HUES48 (cell line): ENCODE measurements at regions not wholly inside any gene's neighbourhood (a gene's known extent, or its start where the extent isn't known, plus 50 kb on each side); places are given as distances from the start of the nearest gene placed in this dataset.

Experiments used
- H3K27ac ChIP-seq: one replicate; pipeline ENCODE4 v1.7.0; 2013; ENCODE audit warnings: low read depth, low read length, inconsistent platforms
- H3K27me3 ChIP-seq: 2 replicates; pipeline ENCODE4 v1.6.1; 2013; ENCODE audit warnings: mild to moderate bottlenecking, low read length; ENCODE audit not compliant: control insufficient read depth, insufficient read depth
- H3K36me3 ChIP-seq: 2 replicates; pipeline ENCODE4 v1.6.1; 2013; ENCODE audit warnings: low read length; ENCODE audit not compliant: control insufficient read depth, insufficient read depth
- H3K4me1 ChIP-seq: 2 replicates; pipeline ENCODE4 v1.6.1; 2013; ENCODE audit warnings: mild to moderate bottlenecking, low read length; ENCODE audit not compliant: control insufficient read depth, insufficient read depth
- H3K4me3 ChIP-seq: 2 replicates; pipeline ENCODE4 v1.5.1; 2013; ENCODE audit warnings: mild to moderate bottlenecking, low read depth, low read length
- H3K9ac ChIP-seq: 2 replicates; pipeline ENCODE4 v1.6.1; 2013; ENCODE audit warnings: mild to moderate bottlenecking, low read depth, low read length, moderate library complexity
- H3K9me3 ChIP-seq: 2 replicates; pipeline ENCODE4 v1.6.1; 2013; ENCODE audit warnings: low read length; ENCODE audit not compliant: control insufficient read depth, insufficient read depth

DNA sequence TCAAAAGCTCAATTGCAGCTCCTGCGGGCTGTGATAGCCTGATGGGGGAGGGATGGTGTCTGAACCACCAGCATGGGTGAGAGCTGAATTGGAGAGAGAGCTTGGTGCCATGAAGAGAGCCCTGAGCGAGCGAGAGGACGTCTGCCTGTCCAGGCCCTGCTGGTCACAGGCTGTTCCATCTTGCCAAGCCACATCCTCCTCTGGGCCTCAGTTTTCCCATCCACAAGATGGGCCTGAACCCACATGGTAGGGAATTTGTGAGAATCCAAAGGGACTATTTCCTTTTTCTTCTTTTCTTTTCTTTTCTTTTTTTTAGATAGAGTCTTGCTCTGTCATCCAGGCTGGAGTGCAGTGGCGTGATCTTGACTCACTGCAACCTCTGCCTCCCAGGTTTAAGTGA, 276.4 kb downstream of the VRK1 start:
- no peak overlapping the region for H3K4me3 ChIP-seq

DNA sequence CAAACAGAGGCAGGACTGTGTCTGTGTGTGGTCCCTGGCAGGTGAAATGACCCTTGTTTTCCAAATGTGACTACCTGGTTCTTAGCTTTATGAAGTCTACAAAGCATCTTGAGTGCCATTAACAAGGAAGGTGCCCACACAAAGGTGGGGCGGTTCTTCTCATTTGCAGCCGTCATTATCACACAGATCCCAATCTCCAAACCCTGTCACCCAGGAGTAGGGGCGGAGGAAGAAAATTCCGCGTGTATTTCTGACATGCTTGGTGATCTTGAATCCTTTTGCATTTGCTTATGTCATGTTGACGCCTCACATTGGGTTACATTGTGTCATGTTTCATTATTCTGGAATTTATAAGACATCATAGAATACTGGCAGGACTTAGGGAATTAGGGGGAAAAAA, 277.3 kb downstream of the VRK1 start:
- no peaks in the 10 kb centered on the region for H3K27me3 ChIP-seq
- no peak overlapping the region for H3K9ac ChIP-seq
- no peak overlapping the region for H3K27ac ChIP-seq
- no peak overlapping the region for H3K4me3 ChIP-seq
- no peaks in the 10 kb centered on the region for H3K36me3 ChIP-seq
- H3K9me3 ChIP-seq = no peaks in the 10 kb centered on the region
- H3K4me1 ChIP-seq = 0 out of 2 replicates have a peak, but pooled peaks cover 3% of the 10 kb centered on the region

More for the DNA sequence above, 276.4 kb downstream of the VRK1 start:
- Histone ChIP-seq H3K27me3 (no peaks in the 10 kb centered on the region), H3K9ac (no peak overlapping the region), H3K4me1 (0 out of 2 replicates have a peak, but pooled peaks cover 3% of the 10 kb centered on the region), H3K9me3 (no peaks in the 10 kb centered on the region), H3K36me3 (no peaks in the 10 kb centered on the region), H3K27ac (no peak overlapping the region)

DNA sequence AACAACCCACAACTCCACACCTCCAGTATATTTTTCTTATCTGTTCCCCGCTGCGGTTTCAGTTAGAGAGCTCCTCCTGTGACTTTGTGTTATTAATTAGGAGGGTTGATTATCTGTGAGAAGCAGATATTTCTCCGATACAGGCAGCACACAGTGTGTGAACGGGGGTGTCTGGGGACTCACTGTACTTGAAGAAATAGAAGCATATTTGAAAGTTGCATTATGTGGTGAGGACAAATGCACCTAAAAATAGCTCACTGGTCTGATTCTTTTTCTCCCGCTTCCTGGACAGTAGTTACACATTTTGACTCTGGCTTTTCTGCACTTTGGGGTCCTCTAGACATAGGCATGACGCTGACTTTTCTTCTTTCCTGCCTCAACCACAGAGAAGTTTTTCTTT, 277.7 kb downstream of the VRK1 start:
- no peaks in the 10 kb centered on the region for H3K9me3 ChIP-seq
- no peak overlapping the region for H3K27ac ChIP-seq
- no peak overlapping the region for H3K4me3 ChIP-seq
- H3K36me3 ChIP-seq = no peaks in the 10 kb centered on the region
- H3K27me3 ChIP-seq = no peaks in the 10 kb centered on the region
- no peak overlapping the region for H3K9ac ChIP-seq
- H3K4me1 ChIP-seq = 0 out of 2 replicates have a peak, but pooled peaks cover 3% of the 10 kb centered on the region

DNA sequence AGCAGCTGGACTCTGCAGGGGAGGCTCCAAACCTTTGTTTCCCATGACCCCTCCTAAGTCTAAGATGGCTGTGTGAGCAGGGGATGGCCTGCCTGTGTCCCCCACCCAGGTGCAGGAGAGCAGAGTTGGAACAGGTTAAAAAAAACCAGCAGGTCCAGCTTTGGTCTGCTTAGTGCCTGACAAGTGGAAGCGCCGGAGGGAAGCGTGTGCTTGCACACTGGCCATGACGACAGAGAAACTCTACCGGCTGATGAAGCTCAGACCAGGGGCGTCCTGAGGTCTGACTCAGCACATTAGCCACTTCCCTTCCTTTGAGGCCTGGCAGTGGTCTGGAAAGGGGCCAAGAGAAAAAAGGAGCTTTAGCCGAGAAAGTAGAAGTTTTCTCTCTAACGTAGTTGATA, 280.1 kb downstream of the VRK1 start:
- H3K27me3 ChIP-seq = no peaks in the 10 kb centered on the region
- no peak overlapping the region for H3K4me3 ChIP-seq
- H3K4me1 ChIP-seq = 0 out of 2 replicates have a peak, but pooled peaks cover 3% of the 10 kb centered on the region
- H3K9ac ChIP-seq = no peak overlapping the region
- no peak overlapping the region for H3K27ac ChIP-seq
- H3K9me3 ChIP-seq = no peaks in the 10 kb centered on the region
- no peaks in the 10 kb centered on the region for H3K36me3 ChIP-seq

DNA sequence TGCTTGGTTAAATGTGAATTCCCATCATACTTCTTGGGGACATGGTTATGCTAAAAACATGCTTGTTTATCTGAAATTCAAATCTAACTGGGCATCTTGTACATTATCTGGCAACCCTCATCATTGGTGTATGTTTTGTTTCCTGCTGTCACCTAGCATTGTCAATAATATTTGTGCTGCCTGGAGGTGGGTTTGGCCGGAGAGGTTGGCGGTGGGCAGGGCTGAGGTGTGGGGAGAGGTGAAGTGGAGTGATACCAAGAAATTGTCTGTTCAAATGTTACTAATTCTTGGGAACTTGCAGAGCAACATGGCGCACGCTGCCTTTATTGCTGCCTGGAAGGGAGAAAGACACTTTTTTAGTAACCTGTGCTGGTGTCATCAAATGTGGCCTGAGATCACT, 280.5 kb downstream of the VRK1 start:
- H3K27ac ChIP-seq = no peak overlapping the region
- H3K4me1 ChIP-seq = 0 out of 2 replicates have a peak, but pooled peaks cover 3% of the 10 kb centered on the region
- no peak overlapping the region for H3K9ac ChIP-seq
- no peaks in the 10 kb centered on the region for H3K27me3 ChIP-seq
- H3K36me3 ChIP-seq = no peaks in the 10 kb centered on the region
- H3K9me3 ChIP-seq = no peaks in the 10 kb centered on the region
- H3K4me3 ChIP-seq = no peak overlapping the region

DNA sequence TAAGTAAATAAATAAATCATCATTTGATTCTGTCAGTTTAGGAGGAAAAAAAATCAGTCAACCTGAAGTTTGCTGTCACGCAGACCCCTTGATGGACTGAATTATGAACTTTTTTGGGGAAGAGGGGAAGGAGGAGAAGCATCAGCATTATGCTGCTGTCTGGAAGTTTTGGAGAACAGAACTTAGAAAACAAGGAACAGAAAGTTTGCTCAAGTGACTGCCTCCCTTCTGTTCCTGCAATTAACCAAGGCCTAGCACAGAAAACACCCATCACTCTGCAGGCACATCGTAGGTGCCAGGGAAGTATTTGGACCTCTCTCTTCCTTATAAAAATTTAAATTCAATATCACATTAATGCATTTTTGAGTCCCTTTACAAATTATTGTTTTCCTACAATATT, 283.8 kb downstream of the VRK1 start:
- Histone ChIP-seq H3K27ac (no peak overlapping the region), H3K27me3 (no peaks in the 10 kb centered on the region), H3K4me3 (no peak overlapping the region), H3K4me1 (no peaks in the 10 kb centered on the region), H3K9me3 (no peaks in the 10 kb centered on the region), H3K9ac (no peak overlapping the region), H3K36me3 (no peaks in the 10 kb centered on the region)

DNA sequence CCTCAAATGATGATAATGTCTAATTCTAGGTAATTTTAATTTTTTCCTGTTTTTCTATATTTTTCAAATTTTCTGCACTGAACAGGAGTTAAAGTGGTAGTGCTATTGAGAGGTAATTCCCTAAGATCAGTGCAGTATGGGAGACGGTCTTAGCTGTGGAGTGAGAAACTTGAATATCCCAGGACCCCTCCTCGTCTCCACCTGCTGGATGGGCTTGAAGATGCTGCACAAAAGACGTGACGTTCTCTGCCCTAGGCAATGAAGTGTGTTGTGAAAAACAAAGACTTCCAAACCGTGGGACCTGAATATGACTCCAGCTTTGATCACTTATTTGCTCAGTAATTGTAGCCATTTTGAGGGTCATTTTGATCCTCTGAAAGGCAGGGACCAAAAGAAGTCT, 298.1 kb downstream of the VRK1 start:
- Histone ChIP-seq H3K4me3 (no peak overlapping the region), H3K36me3 (no peaks in the 10 kb centered on the region), H3K9me3 (no peaks in the 10 kb centered on the region), H3K9ac (no peak overlapping the region), H3K27ac (no peak overlapping the region), H3K27me3 (no peaks in the 10 kb centered on the region), H3K4me1 (no peaks in the 10 kb centered on the region)

DNA sequence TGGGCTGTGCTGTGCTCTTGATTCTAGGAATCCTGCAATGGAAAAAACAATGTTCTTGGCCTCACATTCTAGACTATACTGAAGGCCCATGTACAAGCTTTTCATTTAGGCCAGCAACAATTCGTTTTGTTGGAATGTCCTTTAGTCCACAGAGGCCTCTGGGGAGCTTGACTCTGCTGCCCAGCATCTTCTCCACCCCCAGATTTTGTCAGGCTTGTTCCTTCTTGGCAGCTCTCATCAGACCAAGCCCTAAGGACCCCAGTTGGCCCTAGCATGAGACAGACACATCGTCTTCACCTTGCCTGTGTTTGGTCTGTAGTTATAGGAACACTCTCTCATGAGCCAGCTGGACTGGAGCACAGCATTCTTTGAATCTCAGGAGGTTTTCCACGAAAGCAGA, 300.1 kb downstream of the VRK1 start:
- Histone ChIP-seq H3K9ac (no peak overlapping the region), H3K4me3 (no peak overlapping the region), H3K36me3 (no peaks in the 10 kb centered on the region), H3K27ac (no peak overlapping the region), H3K4me1 (no peaks in the 10 kb centered on the region), H3K9me3 (no peaks in the 10 kb centered on the region), H3K27me3 (no peaks in the 10 kb centered on the region)

DNA sequence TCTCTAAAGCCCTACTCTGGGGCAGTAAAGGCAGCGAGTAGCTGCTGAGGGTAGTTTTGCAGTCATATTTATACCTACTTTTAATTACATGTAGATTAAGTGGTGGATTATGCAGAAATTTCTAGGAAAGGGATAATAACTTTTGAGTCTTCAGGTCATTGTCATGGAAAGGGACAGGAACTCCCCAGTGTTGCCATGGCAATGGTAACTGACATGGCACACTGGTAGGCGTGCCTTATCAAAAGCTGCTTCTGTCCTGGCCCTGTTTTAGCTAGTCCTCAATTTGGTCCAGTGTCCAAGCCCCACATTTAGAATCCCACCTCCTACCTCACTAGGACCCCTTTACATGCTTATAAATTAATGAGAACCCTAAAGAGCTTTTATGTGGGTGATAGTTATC, 303.1 kb downstream of the VRK1 start:
- Histone ChIP-seq H3K4me1 (no peaks in the 10 kb centered on the region), H3K27ac (no peak overlapping the region), H3K36me3 (no peaks in the 10 kb centered on the region), H3K9me3 (no peaks in the 10 kb centered on the region), H3K4me3 (no peak overlapping the region), H3K9ac (no peak overlapping the region), H3K27me3 (no peaks in the 10 kb centered on the region)

DNA sequence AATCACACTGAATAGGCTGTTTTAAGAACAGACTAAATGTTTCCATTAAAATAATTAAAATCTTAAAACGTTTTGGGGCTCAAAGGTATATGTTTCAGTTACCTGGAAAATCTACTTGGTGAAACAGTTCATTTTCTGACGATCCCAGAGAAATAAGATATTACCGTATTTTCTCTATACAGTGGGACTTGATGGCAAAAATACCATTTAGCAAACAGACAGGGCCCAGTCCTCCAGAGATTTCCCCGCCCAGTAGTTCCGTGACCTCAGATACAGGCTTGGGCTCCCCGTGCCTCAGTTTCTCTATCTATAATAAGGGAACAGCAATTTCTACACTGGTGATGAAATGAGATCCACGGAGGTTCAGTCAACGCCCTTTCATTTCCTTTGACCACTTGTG, 304.4 kb downstream of the VRK1 start:
- H3K36me3 ChIP-seq = no peaks in the 10 kb centered on the region
- no peak overlapping the region for H3K9ac ChIP-seq
- H3K27me3 ChIP-seq = no peaks in the 10 kb centered on the region

DNA sequence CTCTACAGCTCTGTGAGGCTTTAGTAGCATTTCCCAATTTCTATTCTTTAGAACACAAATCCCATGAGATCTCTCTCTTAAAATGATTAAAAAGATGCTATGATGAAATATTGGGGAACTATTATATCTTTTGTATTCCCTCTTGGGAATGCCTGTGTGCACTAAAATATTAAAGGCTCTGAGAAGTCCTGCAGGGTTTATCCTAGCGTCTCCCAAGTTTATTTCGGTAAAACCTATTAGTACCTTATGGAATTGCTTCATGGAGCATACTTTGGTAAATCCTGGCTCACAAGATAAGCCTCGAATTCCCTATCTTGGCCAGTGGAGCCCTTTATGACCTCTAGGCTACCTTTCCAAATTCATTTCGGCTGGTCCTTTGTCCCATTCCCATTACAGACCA, 306.8 kb downstream of the VRK1 start:
- H3K27me3 ChIP-seq = no peaks in the 10 kb centered on the region
- H3K4me1 ChIP-seq = no peaks in the 10 kb centered on the region
- H3K9me3 ChIP-seq = no peaks in the 10 kb centered on the region

More for the DNA sequence above, 304.4 kb downstream of the VRK1 start:
- no peaks in the 10 kb centered on the region for H3K4me1 ChIP-seq
- no peak overlapping the region for H3K4me3 ChIP-seq
- no peaks in the 10 kb centered on the region for H3K9me3 ChIP-seq
- no peak overlapping the region for H3K27ac ChIP-seq

DNA sequence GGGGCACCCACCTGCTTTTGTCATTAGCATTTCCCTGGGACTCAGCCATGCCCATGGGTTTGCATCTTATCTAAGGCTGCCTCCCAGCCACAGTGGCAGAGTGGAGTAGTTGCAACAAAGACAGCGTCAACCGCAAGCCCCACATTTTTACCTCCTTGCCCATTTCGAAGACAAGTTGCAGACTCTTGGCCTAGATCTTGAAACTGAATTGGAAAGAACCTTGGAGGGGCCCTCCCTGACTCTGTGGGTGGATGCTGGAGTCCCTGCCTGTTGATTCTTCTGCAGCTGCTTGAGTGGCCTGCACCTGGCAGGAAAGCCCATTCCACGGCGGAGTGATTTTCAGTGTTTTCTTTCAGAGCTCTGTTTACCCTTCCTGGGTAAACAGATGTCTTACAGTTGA, 309.0 kb downstream of the VRK1 start:
- no peak overlapping the region for H3K9ac ChIP-seq
- H3K4me1 ChIP-seq = no peaks in the 10 kb centered on the region
- no peak overlapping the region for H3K4me3 ChIP-seq
- H3K9me3 ChIP-seq = no peaks in the 10 kb centered on the region
- no peaks in the 10 kb centered on the region for H3K27me3 ChIP-seq
- no peaks in the 10 kb centered on the region for H3K36me3 ChIP-seq
- H3K27ac ChIP-seq = no peak overlapping the region

More for the DNA sequence above, 306.8 kb downstream of the VRK1 start:
- Histone ChIP-seq H3K9ac (no peak overlapping the region), H3K4me3 (no peak overlapping the region), H3K36me3 (no peaks in the 10 kb centered on the region), H3K27ac (no peak overlapping the region)
